A549 (cell line): ENCODE measurements at regions not wholly inside any gene's neighbourhood (a gene's known extent, or its start where the extent isn't known, plus 50 kb on each side); places are given as distances from the start of the nearest gene placed in this dataset.

Experiments
- CHD2 ChIP-seq: fragments of 150-350 bp; IDR thresholded peaks from 2 replicates; pipeline ENCODE4 v1.6.1; 2014; ENCODE audit warnings: low read length; ENCODE audit not compliant: partially characterized antibody
- FOSL2 ChIP-seq, 2 experiments: fragments of 450-650 bp in 1 of 2; fragments of >200 bp in 1 of 2; sonication (Bioruptor Twin) in 1 of 2; formaldehyde crosslinking; IDR thresholded peaks; 2 replicates each; pipeline versions ENCODE4 v1.5.0 to v1.6.1; 2016 to 2020; ENCODE audit warnings: mild to moderate bottlenecking in 1 of 2, moderate library complexity in 1 of 2
- HES2 ChIP-seq: fragments of >200 bp; sonication (Bioruptor Twin); formaldehyde crosslinking; IDR thresholded peaks from 2 replicates; pipeline ENCODE4 v1.6.1; 2016
- HEYL ChIP-seq: fragments of 250-450 bp; sonication (Bioruptor Pico); IDR thresholded peaks from 2 replicates; pipeline ENCODE4 v1.8.0; 2021; ENCODE audit warnings: mild to moderate bottlenecking, moderate library complexity
- HOXB13 ChIP-seq: fragments of 250-450 bp; sonication (Bioruptor Pico); IDR thresholded peaks from 2 replicates; pipeline ENCODE4 v1.5.0; 2020; ENCODE audit warnings: low read depth, mild to moderate bottlenecking, moderate library complexity
- JUN ChIP-seq, 2 experiments: fragments of >200 bp; sonication (Bioruptor Twin); formaldehyde crosslinking; IDR thresholded peaks; 2 replicates in 1 of 2; 3 replicates in 1 of 2; pipeline ENCODE4 v1.6.1; 2016 to 2017
- KDM1A ChIP-seq: fragments of 200-600 bp; sonication (generic); IDR thresholded peaks from 2 replicates; pipeline ENCODE4 v1.6.1; 2016; ENCODE audit warnings: low read depth, mild to moderate bottlenecking
- MAZ ChIP-seq: fragments of 150-350 bp; IDR thresholded peaks from 2 replicates; pipeline ENCODE4 v1.6.1; 2014; ENCODE audit warnings: antibody characterized with exemption, low read depth, low read length, borderline replicate concordance
- POLR2A ChIP-seq: IDR thresholded peaks from 2 replicates; pipeline ENCODE4 v1.6.1; 2012; ENCODE audit warnings: mild to moderate bottlenecking, low read length
- RFX5 ChIP-seq: fragments of 450-650 bp; IDR thresholded peaks from 2 replicates; pipeline ENCODE4 v1.7.1; 2014; ENCODE audit warnings: antibody characterized with exemption, mild to moderate bottlenecking, moderate library complexity
- TF ChIP-seq, protein P1 (sequence below): fragments of >200 bp; sonication (Bioruptor Twin); formaldehyde crosslinking; IDR thresholded peaks from 3 replicates; pipeline ENCODE4 v1.5.1; 2016
- TF ChIP-seq, protein P2 (sequence below): IDR thresholded peaks from 2 replicates; pipeline ENCODE4 v1.6.1; 2012

DNA sequence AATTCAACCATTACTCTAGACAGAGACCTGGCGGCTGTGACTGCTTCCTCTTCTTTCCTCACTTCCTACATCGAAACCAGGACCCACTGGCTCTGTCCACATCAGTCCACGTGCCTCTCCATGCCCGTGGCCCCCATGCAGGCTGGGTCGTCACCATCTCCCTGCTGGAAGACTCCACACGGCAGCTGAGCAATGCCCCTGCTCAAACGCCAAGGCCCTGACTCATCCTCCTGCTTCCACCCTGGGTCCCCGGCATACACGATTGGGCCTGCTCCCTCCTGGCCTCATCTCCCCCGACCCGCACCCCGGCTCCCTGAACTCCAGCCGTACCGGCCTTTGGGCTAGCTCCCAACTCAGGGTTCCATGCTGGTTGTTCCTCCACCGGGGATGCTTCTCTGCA lies 67.2 kb upstream of the IER5L start:
- no peak for TF ChIP-seq POLR2A
- TF ChIP-seq, protein P1, sequence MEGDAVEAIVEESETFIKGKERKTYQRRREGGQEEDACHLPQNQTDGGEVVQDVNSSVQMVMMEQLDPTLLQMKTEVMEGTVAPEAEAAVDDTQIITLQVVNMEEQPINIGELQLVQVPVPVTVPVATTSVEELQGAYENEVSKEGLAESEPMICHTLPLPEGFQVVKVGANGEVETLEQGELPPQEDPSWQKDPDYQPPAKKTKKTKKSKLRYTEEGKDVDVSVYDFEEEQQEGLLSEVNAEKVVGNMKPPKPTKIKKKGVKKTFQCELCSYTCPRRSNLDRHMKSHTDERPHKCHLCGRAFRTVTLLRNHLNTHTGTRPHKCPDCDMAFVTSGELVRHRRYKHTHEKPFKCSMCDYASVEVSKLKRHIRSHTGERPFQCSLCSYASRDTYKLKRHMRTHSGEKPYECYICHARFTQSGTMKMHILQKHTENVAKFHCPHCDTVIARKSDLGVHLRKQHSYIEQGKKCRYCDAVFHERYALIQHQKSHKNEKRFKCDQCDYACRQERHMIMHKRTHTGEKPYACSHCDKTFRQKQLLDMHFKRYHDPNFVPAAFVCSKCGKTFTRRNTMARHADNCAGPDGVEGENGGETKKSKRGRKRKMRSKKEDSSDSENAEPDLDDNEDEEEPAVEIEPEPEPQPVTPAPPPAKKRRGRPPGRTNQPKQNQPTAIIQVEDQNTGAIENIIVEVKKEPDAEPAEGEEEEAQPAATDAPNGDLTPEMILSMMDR, result no peak
- TF ChIP-seq CHD2, result no peak
- no peak for TF ChIP-seq MAZ
- TF ChIP-seq, protein P2, sequence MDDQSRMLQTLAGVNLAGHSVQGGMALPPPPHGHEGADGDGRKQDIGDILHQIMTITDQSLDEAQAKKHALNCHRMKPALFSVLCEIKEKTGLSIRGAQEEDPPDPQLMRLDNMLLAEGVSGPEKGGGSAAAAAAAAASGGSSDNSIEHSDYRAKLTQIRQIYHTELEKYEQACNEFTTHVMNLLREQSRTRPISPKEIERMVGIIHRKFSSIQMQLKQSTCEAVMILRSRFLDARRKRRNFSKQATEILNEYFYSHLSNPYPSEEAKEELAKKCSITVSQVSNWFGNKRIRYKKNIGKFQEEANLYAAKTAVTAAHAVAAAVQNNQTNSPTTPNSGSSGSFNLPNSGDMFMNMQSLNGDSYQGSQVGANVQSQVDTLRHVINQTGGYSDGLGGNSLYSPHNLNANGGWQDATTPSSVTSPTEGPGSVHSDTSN, result no peak
- TF ChIP-seq KDM1A, result no peak
- no peak for TF ChIP-seq HES2
- TF ChIP-seq HEYL (CRISPR knock-in tag), result no peak
- TF ChIP-seq JUN (IDR thresholded peaks at IDR 0.05), result no peak
- TF ChIP-seq FOSL2 (IDR thresholded peaks at IDR 0.05), result no peak
- no peak for TF ChIP-seq FOSL2 (CRISPR knock-in tag; IDR thresholded peaks at IDR 0.05)
- no peak for TF ChIP-seq HOXB13 (CRISPR knock-in tag)
- TF ChIP-seq RFX5, result no peak
